Esophagus muscularis mucosa (tissue), 4 donors: ENCODE measurements at regions not wholly inside any gene's neighbourhood (a gene's known extent, or its start where the extent isn't known, plus 50 kb on each side); places are given as distances from the start of the nearest gene placed in this dataset.

Source experiments
- DNase-seq: peaks from one replicate; pipeline ENCODE4 v3.0.0-alpha.2; 2017; ENCODE audit errors: extremely low spot score
- H3K27ac ChIP-seq, 4 donors: fragments of 200-600 bp; sonication (generic); replicated peaks in 1 of 4; 1 replicate in 3 of 4; 2 replicates in 1 of 4; pipeline ENCODE4 v1.5.1; 2016 to 2019; ENCODE audit warnings: mild to moderate bottlenecking in 1 of 4
- H3K27me3 ChIP-seq, 4 donors: fragments of 200-600 bp; sonication (generic); one replicate each; pipeline versions ENCODE4 v1.5.1 to v1.6.0; 2016 to 2019
- H3K36me3 ChIP-seq, 4 donors: fragments of 200-600 bp; sonication (generic); one replicate each; pipeline ENCODE4 v1.5.1; 2016 to 2019
- H3K4me1 ChIP-seq, 4 donors: fragments of 200-600 bp; sonication (generic); one replicate each; pipeline ENCODE4 v1.5.1; 2016 to 2019
- H3K4me3 ChIP-seq, 4 donors: fragments of 200-600 bp; sonication (generic); 1 replicate in 2 of 4; 2 replicates in 2 of 4; pipeline ENCODE4 v1.5.1; 2016 to 2019; ENCODE audit warnings: mild to moderate bottlenecking in 4 of 4, moderate library complexity in 1 of 4
- H3K9me3 ChIP-seq, 4 donors: fragments of 200-600 bp; sonication (generic); 1 replicate in 3 of 4; 2 replicates in 1 of 4; pipeline ENCODE4 v1.5.1; 2016 to 2019
- CTCF ChIP-seq, 3 experiments: fragments of 200-600 bp in 2 of 3; fragments of 450-650 bp in 1 of 3; sonication (generic) in 2 of 3; IDR thresholded peaks; one replicate each; pipeline ENCODE4 v1.5.1; 2017 to 2019; ENCODE audit warnings: antibody characterized with exemption in 3 of 3, mild to moderate bottlenecking in 2 of 3, moderate library complexity in 1 of 3
- EP300 ChIP-seq: sonication (generic); formaldehyde crosslinking; IDR thresholded peaks from one replicate; pipeline ENCODE4 v1.6.1; 2017; ENCODE audit warnings: antibody characterized with exemption
- POLR2A ChIP-seq: fragments of 450-650 bp; IDR thresholded peaks from one replicate; pipeline ENCODE4 v1.6.1; 2017; ENCODE audit warnings: antibody characterized with exemption, moderate library complexity, mild to moderate bottlenecking, low read depth
- POLR2AphosphoS5 ChIP-seq, 2 donors: sonication (generic); formaldehyde crosslinking; IDR thresholded peaks; one replicate each; pipeline ENCODE4 v1.6.1; 2017; ENCODE audit warnings: antibody characterized with exemption in 2 of 2
- WGBS: methylation state at CpG from one replicate; pipeline ENCODE4 v1.1.5; 2018; 5-methylcytosine and 5-hydroxymethylcytosine counted together
- intact Hi-C: fragments of 100-400 bp; cut with DNase I; formaldehyde crosslinking; loops from one replicate; pipeline ENCODE4 v1.15.1; 2023

GRCh38 chr7:3206101-3206500 lies 95.0 kb upstream of the SDK1 start:
- H3K4me3 ChIP-seq = no peak overlapping the region
- H3K4me1 ChIP-seq = no peaks in the 10 kb centered on the region
- no peaks in the 10 kb centered on the region for H3K9me3 ChIP-seq
- H3K27ac ChIP-seq = no peak overlapping the region
- no peak for TF ChIP-seq CTCF (IDR thresholded peaks at IDR 0.05)
- no peak for TF ChIP-seq EP300
- no peak for TF ChIP-seq POLR2A
- TF ChIP-seq POLR2AphosphoS5 (IDR thresholded peaks at IDR 0.05) = no peak
- intact Hi-C loops = no loop called here
- DNase-seq = peak; percentile 70
- H3K27me3 ChIP-seq = no peaks in the 10 kb centered on the region
- WGBS = 65% methylated on average over 5 of the region's 5 CpGs
- no peaks in the 10 kb centered on the region for H3K36me3 ChIP-seq

- Histone ChIP-seq H3K4me3 (no peak overlapping the region), H3K27me3 (no peaks in the 10 kb centered on the region), H3K4me1 (no peaks in the 10 kb centered on the region), H3K9me3 (no peaks in the 10 kb centered on the region), H3K36me3 (no peaks in the 10 kb centered on the region), H3K27ac (no peak overlapping the region)
- WGBS = 91% methylated on average over 5 of the region's 5 CpGs
- peak; percentile 7 for DNase-seq
- intact Hi-C loops = no loop called here
- TF ChIP-seq POLR2AphosphoS5 (IDR thresholded peaks at IDR 0.05) = no peak
- TF ChIP-seq EP300 = no peak
- no peak for TF ChIP-seq POLR2A
- TF ChIP-seq CTCF (IDR thresholded peaks at IDR 0.05) = no peak
These were observed 94.3 kb upstream of the SDK1 start for GRCh38 chr7:3206771-3207191.

- WGBS = 51% methylated on average over 11 of the region's 11 CpGs
- no peaks in the 10 kb centered on the region for H3K36me3 ChIP-seq
- TF ChIP-seq EP300 (no peak), POLR2A (no peak), CTCF (IDR thresholded peaks at IDR 0.05) (no peak), POLR2AphosphoS5 (IDR thresholded peaks at IDR 0.05) (no peak)
- peak; percentile 55 for DNase-seq
- H3K4me3 ChIP-seq = no peak overlapping the region
- no peaks in the 10 kb centered on the region for H3K4me1 ChIP-seq
- intact Hi-C loops = no loop called here
- H3K27me3 ChIP-seq = no peaks in the 10 kb centered on the region
- H3K27ac ChIP-seq = no peak overlapping the region
- no peaks in the 10 kb centered on the region for H3K9me3 ChIP-seq
These were observed 93.6 kb upstream of the SDK1 start for GRCh38 chr7:3207387-3207902.

- H3K4me1 ChIP-seq = no peaks in the 10 kb centered on the region
- H3K4me3 ChIP-seq = no peak overlapping the region
- peak; percentile 45 for DNase-seq
- no peaks in the 10 kb centered on the region for H3K9me3 ChIP-seq
- H3K27me3 ChIP-seq = no peaks in the 10 kb centered on the region
- intact Hi-C loops = no loop called here
- no peaks in the 10 kb centered on the region for H3K36me3 ChIP-seq
- TF ChIP-seq CTCF (IDR thresholded peaks at IDR 0.05) = no peak
- no peak for TF ChIP-seq POLR2AphosphoS5 (IDR thresholded peaks at IDR 0.05)
- no peak for TF ChIP-seq EP300
- TF ChIP-seq POLR2A = no peak
- H3K27ac ChIP-seq = no peak overlapping the region
- WGBS = 76% methylated on average over 2 of the region's 2 CpGs
These were observed 90.5 kb upstream of the SDK1 start for GRCh38 chr7:3210531-3210930.

GRCh38 chr7:3214090-3214413 lies 87.0 kb upstream of the SDK1 start:
- Histone ChIP-seq H3K4me1 (peaks cover 8 to 23% (median 18%) of the 10 kb centered on the region in 4 donors), H3K36me3 (no peaks in the 10 kb centered on the region), H3K9me3 (no peaks in the 10 kb centered on the region), H3K27ac (no peak overlapping the region), H3K4me3 (no peak overlapping the region), H3K27me3 (no peaks in the 10 kb centered on the region)
- TF ChIP-seq EP300 = no peak
- TF ChIP-seq POLR2AphosphoS5 (IDR thresholded peaks at IDR 0.05) = no peak
- TF ChIP-seq CTCF (IDR thresholded peaks at IDR 0.05) = no peak
- no peak for TF ChIP-seq POLR2A
- WGBS = 67% methylated on average over 4 of the region's 4 CpGs
- intact Hi-C loops = no loop called here
- DNase-seq = peak; percentile 14
